ENCODE measurements at regions not wholly inside any gene's neighbourhood (a gene's known extent, or its start where the extent isn't known, plus 50 kb on each side); places are given as distances from the start of the nearest gene placed in this dataset.

DNA sequence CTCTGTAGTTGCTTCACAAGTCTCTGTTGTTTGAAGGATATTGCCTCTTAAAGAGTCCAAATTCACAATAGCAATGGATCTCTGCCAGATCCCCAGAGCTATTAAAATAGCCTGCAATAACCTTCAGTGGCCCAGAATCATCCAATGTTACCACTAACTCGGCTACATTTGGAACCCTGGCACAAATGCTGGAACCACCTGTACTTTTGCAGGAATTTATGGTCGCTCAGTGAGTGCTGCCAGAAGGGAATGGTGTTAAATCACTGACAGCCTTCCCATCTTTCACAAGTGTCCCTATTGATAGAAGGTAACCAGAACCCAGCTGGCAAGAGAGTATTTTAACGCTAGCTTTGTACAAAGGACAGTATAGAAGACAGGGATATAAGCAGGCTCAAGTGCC, 298.8 kb upstream of the PLSCR5 start:
- H3K4me3 Mint-ChIP-seq = no peak overlapping the region
- H3K27ac Mint-ChIP-seq = no peak overlapping the region
- ATAC-seq (replicated peaks in 1 of 2) = no peak
- no peak for DNase-seq
- H3K27me3 Mint-ChIP-seq (ENCODE audit: low read depth) = no peaks in the 10 kb centered on the region
- no peaks in the 10 kb centered on the region for H3K36me3 Mint-ChIP-seq (ENCODE audit: insufficient read depth in 2 of 2)
- H3K9me3 Mint-ChIP-seq = peaks cover 7 to 8% of the 10 kb centered on the region in 2 donors
- H3K4me1 Mint-ChIP-seq (ENCODE audit: low read depth) = no peaks in the 10 kb centered on the region

- no peak for ATAC-seq (replicated peaks in 1 of 2)
- H3K27me3 Mint-ChIP-seq (ENCODE audit: low read depth) = no peaks in the 10 kb centered on the region
These were observed 294.0 kb upstream of the PLSCR5 start for GRCh38 chr3:146899171-146899570.

DNA sequence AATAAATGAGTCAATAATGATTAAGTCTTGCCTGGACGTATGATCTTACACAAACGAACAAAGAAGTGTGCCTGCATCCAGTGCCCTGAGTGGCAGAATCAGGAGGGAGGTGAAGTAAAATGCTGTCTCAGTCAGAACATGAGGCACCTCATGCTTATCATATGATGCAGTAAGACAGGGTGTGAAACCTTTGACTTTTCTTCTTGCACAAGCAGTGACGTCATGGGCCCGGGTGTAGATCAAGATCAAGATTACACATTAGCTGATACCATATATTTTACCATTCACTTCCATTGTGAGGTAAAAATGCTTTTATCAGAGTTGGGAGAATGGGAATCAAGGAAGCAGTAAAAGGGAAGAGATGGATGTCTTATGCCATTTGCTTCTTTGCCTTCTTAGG, 291.6 kb upstream of the PLSCR5 start:
- H3K9me3 Mint-ChIP-seq = peaks cover 0 to 4% of the 10 kb centered on the region in 2 donors
- no peaks in the 10 kb centered on the region for H3K27me3 Mint-ChIP-seq (ENCODE audit: low read depth)
- no peaks in the 10 kb centered on the region for H3K4me1 Mint-ChIP-seq (ENCODE audit: low read depth)
- no peak overlapping the region for H3K4me3 Mint-ChIP-seq
- ATAC-seq (replicated peaks in 1 of 2) (no peak), DNase-seq (no peak)
- no peak overlapping the region for H3K27ac Mint-ChIP-seq
- no peaks in the 10 kb centered on the region for H3K36me3 Mint-ChIP-seq (ENCODE audit: insufficient read depth in 2 of 2)

More at GRCh38 chr3:146899171-146899570, 294.0 kb upstream of the PLSCR5 start:
- H3K9me3 Mint-ChIP-seq = peaks cover 5 to 6% of the 10 kb centered on the region in 2 donors
- no peak for DNase-seq
- H3K36me3 Mint-ChIP-seq (ENCODE audit: insufficient read depth in 2 of 2) = no peaks in the 10 kb centered on the region
- no peak overlapping the region for H3K27ac Mint-ChIP-seq
- no peaks in the 10 kb centered on the region for H3K4me1 Mint-ChIP-seq (ENCODE audit: low read depth)
- H3K4me3 Mint-ChIP-seq = no peak overlapping the region

GRCh38 chr3:146895026-146895749, 290.0 kb upstream of the PLSCR5 start:
- ATAC-seq (replicated peaks in 1 of 2) (no peak), DNase-seq (no peak)
- Mint-ChIP-seq H3K36me3 (ENCODE audit: insufficient read depth in 2 of 2) (no peaks in the 10 kb centered on the region), H3K4me1 (ENCODE audit: low read depth) (no peaks in the 10 kb centered on the region), H3K27me3 (ENCODE audit: low read depth) (no peaks in the 10 kb centered on the region), H3K27ac (no peak overlapping the region), H3K4me3 (no peak overlapping the region), H3K9me3 (peaks cover 0 to 5% of the 10 kb centered on the region in 2 donors)

GRCh38 chr3:146894406-146894805, 289.3 kb upstream of the PLSCR5 start:
- Mint-ChIP-seq H3K36me3 (ENCODE audit: insufficient read depth in 2 of 2) (no peaks in the 10 kb centered on the region), H3K27me3 (ENCODE audit: low read depth) (no peaks in the 10 kb centered on the region), H3K4me1 (ENCODE audit: low read depth) (no peaks in the 10 kb centered on the region), H3K4me3 (no peak overlapping the region), H3K27ac (no peak overlapping the region), H3K9me3 (peaks cover 0 to 7% of the 10 kb centered on the region in 2 donors)
- ATAC-seq (replicated peaks in 1 of 2) (no peak), DNase-seq (no peak)

DNA sequence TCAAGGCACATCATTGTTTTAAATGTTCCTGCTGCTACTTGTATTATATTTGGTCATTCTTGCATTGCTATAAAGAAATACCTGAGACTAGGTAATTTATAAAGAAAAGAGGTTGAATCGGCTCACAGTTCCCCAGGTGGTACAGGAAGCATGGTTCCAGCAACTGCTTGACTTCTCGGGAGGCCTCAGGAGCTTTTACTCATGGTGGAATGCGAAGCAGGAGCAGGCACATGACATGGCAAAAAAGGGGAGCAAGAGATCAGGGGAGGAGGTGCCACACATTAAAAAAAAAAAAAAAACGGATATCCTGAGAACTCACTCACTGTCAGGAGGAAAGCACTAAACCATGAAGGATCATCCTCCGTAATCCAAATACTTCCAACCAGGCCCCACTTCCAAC, 286.9 kb upstream of the PLSCR5 start:
- no peaks in the 10 kb centered on the region for H3K36me3 Mint-ChIP-seq (ENCODE audit: insufficient read depth in 2 of 2)

DNA sequence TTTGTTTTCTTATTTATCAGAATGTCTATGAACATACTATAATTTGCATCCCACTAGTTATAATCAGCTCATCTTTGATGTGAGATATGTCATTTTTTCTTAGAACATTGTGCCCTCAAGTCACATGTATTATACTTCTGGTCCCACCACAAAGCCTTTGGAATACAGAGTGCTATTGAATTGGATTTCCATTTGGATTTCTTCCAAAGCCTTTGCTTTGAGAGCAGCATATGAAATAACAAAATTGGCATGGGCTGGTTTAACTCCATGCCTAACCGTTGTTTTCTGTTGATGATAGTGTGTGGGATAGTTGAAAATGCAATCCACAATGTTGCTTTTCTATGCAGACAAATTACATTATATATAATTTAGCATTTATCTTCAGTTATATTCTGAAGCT, 284.5 kb upstream of the PLSCR5 start:
- ATAC-seq (replicated peaks in 1 of 2) (no peak), DNase-seq (no peak)
- Mint-ChIP-seq H3K9me3 (peaks cover 0 to 5% of the 10 kb centered on the region in 2 donors), H3K27me3 (ENCODE audit: low read depth) (no peaks in the 10 kb centered on the region), H3K27ac (no peak overlapping the region), H3K4me1 (ENCODE audit: low read depth) (no peaks in the 10 kb centered on the region), H3K36me3 (ENCODE audit: insufficient read depth in 2 of 2) (no peaks in the 10 kb centered on the region), H3K4me3 (no peak overlapping the region)

More for the DNA sequence above, 286.9 kb upstream of the PLSCR5 start:
- ATAC-seq (replicated peaks in 1 of 2) (no peak), DNase-seq (no peak)
- Mint-ChIP-seq H3K27ac (no peak overlapping the region), H3K27me3 (ENCODE audit: low read depth) (no peaks in the 10 kb centered on the region), H3K4me3 (no peak overlapping the region), H3K9me3 (peaks cover 0 to 6% of the 10 kb centered on the region in 2 donors), H3K4me1 (ENCODE audit: low read depth) (no peaks in the 10 kb centered on the region)

DNA sequence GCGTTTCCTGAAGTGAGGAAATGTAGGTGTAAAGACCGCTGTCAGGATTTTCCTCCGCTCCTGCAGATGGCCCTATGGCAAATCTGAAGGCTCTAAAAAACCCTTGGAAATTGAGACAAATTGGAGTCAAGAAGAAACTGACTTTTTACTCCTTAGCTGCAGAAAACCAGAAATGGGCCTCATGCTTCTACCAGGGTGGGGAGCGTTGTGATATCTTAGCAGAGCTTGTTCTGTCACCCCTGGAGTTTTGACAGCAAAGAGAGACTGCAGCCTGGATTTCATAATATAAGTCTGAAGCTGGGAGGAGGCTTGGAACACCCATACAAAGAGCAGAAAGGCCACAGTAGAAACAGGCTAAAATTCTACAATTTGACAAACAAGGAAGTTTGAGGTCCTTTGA, 283.0 kb upstream of the PLSCR5 start:
- peaks cover 0 to 5% of the 10 kb centered on the region in 2 donors for H3K9me3 Mint-ChIP-seq

GRCh38 chr3:146884721-146885120, 279.6 kb upstream of the PLSCR5 start:
- no peak for DNase-seq
- Mint-ChIP-seq H3K27me3 (ENCODE audit: low read depth) (no peaks in the 10 kb centered on the region), H3K4me3 (no peak overlapping the region), H3K9me3 (peaks cover 0 to 2% of the 10 kb centered on the region in 2 donors), H3K36me3 (ENCODE audit: insufficient read depth in 2 of 2) (no peaks in the 10 kb centered on the region), H3K4me1 (ENCODE audit: low read depth) (no peaks in the 10 kb centered on the region), H3K27ac (no peak overlapping the region)
- ATAC-seq (replicated peaks in 1 of 2) = no peak

More for the DNA sequence above, 283.0 kb upstream of the PLSCR5 start:
- DNase-seq (no peak), ATAC-seq (replicated peaks in 1 of 2) (no peak)
- Mint-ChIP-seq H3K27me3 (ENCODE audit: low read depth) (no peaks in the 10 kb centered on the region), H3K4me3 (no peak overlapping the region), H3K4me1 (ENCODE audit: low read depth) (no peaks in the 10 kb centered on the region), H3K36me3 (ENCODE audit: insufficient read depth in 2 of 2) (no peaks in the 10 kb centered on the region), H3K27ac (no peak overlapping the region)

DNA sequence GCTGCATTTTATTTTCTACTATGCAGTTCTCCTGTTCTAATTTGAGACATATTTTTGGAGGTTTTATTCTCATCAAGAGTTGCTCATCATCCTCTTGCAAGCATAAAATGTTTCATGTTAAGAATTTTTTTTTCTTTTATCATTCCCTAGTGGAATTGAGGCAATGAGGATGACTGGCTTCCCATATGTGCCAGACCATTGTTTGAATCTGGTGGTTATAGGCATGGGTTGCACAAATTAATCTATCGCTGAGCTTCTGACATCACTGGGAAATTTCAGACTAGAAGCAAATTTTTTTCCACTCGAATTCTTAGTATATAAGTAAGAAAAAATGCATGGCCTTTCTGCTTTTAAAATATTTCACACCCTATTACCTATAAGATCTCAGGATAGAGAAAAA, 279.1 kb upstream of the PLSCR5 start:
- H3K27me3 Mint-ChIP-seq (ENCODE audit: low read depth) = no peaks in the 10 kb centered on the region
- H3K27ac Mint-ChIP-seq = no peak overlapping the region
- DNase-seq (no peak), ATAC-seq (replicated peaks in 1 of 2) (no peak)
- no peaks in the 10 kb centered on the region for H3K4me1 Mint-ChIP-seq (ENCODE audit: low read depth)
- no peak overlapping the region for H3K4me3 Mint-ChIP-seq
- peaks cover 0 to 2% of the 10 kb centered on the region in 2 donors for H3K9me3 Mint-ChIP-seq
- no peaks in the 10 kb centered on the region for H3K36me3 Mint-ChIP-seq (ENCODE audit: insufficient read depth in 2 of 2)

- peaks cover 0 to 2% of the 10 kb centered on the region in 2 donors for H3K9me3 Mint-ChIP-seq
- H3K27me3 Mint-ChIP-seq (ENCODE audit: low read depth) = no peaks in the 10 kb centered on the region
- H3K4me3 Mint-ChIP-seq = no peak overlapping the region
- no peaks in the 10 kb centered on the region for H3K4me1 Mint-ChIP-seq (ENCODE audit: low read depth)
- no peak for DNase-seq
- no peak overlapping the region for H3K27ac Mint-ChIP-seq
- no peaks in the 10 kb centered on the region for H3K36me3 Mint-ChIP-seq (ENCODE audit: insufficient read depth in 2 of 2)
- ATAC-seq (replicated peaks in 1 of 2) = no peak
These were observed 278.1 kb upstream of the PLSCR5 start for GRCh38 chr3:146883288-146883687.

DNA sequence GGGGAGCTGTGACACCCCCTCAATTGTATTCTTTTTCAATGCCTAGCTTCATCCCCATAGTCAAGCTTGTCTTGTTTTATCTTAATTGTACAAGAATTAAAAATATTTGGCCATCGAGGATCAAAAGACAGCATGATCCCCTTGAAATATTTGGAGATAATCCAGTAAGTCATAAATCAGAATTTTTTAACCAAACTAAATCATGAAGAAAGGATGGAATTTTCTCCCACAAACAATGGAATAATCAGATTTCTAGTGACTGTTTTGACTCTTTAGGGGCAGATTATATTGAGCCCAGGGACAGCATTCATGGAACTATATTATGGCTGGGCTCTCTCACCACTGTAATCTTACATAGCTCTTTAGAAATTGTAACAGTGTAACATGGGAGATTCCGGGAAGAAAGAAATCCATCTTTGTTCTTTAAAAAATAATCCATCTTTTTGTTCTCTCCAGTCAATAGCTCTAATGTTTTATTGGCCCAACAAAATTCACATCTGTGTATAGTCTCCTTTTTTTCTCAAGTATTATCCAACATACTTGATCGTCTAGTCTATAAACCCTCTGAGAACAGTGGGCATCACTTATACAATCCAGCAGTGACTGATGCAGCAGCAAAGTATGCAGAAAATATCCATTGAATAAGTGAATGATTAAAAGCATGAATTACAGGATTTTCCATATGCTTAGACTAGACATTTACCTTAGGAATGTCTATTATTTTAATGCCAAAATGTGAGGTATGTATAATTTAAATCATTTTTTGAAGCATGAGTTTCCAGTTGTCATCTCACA, 277.0 kb upstream of the PLSCR5 start:
- H3K27me3 Mint-ChIP-seq (ENCODE audit: low read depth) = no peaks in the 10 kb centered on the region
- H3K9me3 Mint-ChIP-seq = peaks cover 0 to 4% of the 10 kb centered on the region in 2 donors
- no peaks in the 10 kb centered on the region for H3K36me3 Mint-ChIP-seq (ENCODE audit: insufficient read depth in 2 of 2)
- no peak for ATAC-seq (replicated peaks in 1 of 2)
- no peaks in the 10 kb centered on the region for H3K4me1 Mint-ChIP-seq (ENCODE audit: low read depth)
- no peak overlapping the region for H3K4me3 Mint-ChIP-seq
- H3K27ac Mint-ChIP-seq = no peak overlapping the region
- no peak for DNase-seq

DNA sequence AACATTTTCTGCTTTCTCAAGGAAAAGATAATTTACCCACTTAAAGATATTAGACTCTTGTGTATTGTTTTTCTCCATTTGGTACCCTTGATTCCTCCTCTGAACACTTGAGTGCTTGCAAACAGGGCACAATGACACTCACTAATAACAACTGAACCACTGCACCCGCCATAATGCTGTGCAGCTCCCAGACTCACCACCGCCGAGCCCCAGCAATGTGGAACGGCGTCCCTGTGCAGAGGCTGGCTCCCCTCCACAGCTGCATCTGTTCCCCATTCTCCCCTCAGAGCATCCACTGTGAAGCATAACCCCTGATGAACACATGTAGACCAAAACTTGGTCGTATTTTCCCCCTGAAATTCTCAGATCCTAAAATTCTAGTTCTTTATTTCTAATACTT, 276.2 kb upstream of the PLSCR5 start:
- Mint-ChIP-seq H3K36me3 (ENCODE audit: insufficient read depth in 2 of 2) (no peaks in the 10 kb centered on the region), H3K27ac (no peak overlapping the region)

More for the DNA sequence above, 276.2 kb upstream of the PLSCR5 start:
- Mint-ChIP-seq H3K27me3 (ENCODE audit: low read depth) (no peaks in the 10 kb centered on the region), H3K4me3 (no peak overlapping the region), H3K4me1 (ENCODE audit: low read depth) (no peaks in the 10 kb centered on the region), H3K9me3 (peaks cover 0 to 4% of the 10 kb centered on the region in 2 donors)
- DNase-seq (no peak), ATAC-seq (replicated peaks in 1 of 2) (no peak)

Measured in activated T-cell treated with anti-CD3 and anti-CD28 coated beads, Interleukin-2, amount 50 U/mL, for 72 hours (primary cell).